ENCODE measurements at regions not wholly inside any gene's neighbourhood (a gene's known extent, or its start where the extent isn't known, plus 50 kb on each side); places are given as distances from the start of the nearest gene placed in this dataset.

GRCh38 chr13:106291006-106291405, 244.5 kb downstream of the EFNB2 start:
- Histone ChIP-seq H3K9me3 (ENCODE audit: control insufficient read depth, insufficient read depth, low read length) (no peaks in the 10 kb centered on the region), H3K4me1 (ENCODE audit: insufficient read depth, low read length) (0 out of 2 replicates have a peak, but pooled peaks cover 6% of the 10 kb centered on the region), H3K36me3 (ENCODE audit: insufficient read depth, low read length) (no peaks in the 10 kb centered on the region), H3K9ac (ENCODE audit: low read depth, low read length) (no peak overlapping the region)

GRCh38 chr13:106287351-106287750, 248.1 kb downstream of the EFNB2 start:
- no peak overlapping the region for H3K9ac ChIP-seq (ENCODE audit: low read depth, low read length)
- H3K4me1 ChIP-seq (ENCODE audit: insufficient read depth, low read length): 0 out of 2 replicates have a peak, but pooled peaks cover 6% of the 10 kb centered on the region
- H3K9me3 ChIP-seq (ENCODE audit: control insufficient read depth, insufficient read depth, low read length): no peaks in the 10 kb centered on the region
- H3K36me3 ChIP-seq (ENCODE audit: insufficient read depth, low read length): no peaks in the 10 kb centered on the region

- H3K9ac ChIP-seq (ENCODE audit: low read depth, low read length): no peak overlapping the region
- no peaks in the 10 kb centered on the region for H3K9me3 ChIP-seq (ENCODE audit: control insufficient read depth, insufficient read depth, low read length)
- no peaks in the 10 kb centered on the region for H3K36me3 ChIP-seq (ENCODE audit: insufficient read depth, low read length)
- 0 out of 2 replicates have a peak, but pooled peaks cover 6% of the 10 kb centered on the region for H3K4me1 ChIP-seq (ENCODE audit: insufficient read depth, low read length)
Observed at GRCh38 chr13:106286811-106287210, 248.7 kb downstream of the EFNB2 start.

GRCh38 chr13:106284358-106284757, 251.1 kb downstream of the EFNB2 start:
- H3K9ac ChIP-seq (ENCODE audit: low read depth, low read length): no peak overlapping the region
- H3K4me1 ChIP-seq (ENCODE audit: insufficient read depth, low read length): 0 out of 2 replicates have a peak, but pooled peaks cover 6% of the 10 kb centered on the region
- no peaks in the 10 kb centered on the region for H3K9me3 ChIP-seq (ENCODE audit: control insufficient read depth, insufficient read depth, low read length)
- H3K36me3 ChIP-seq (ENCODE audit: insufficient read depth, low read length): no peaks in the 10 kb centered on the region

- Histone ChIP-seq H3K9me3 (ENCODE audit: control insufficient read depth, insufficient read depth, low read length) (no peaks in the 10 kb centered on the region), H3K4me1 (ENCODE audit: insufficient read depth, low read length) (0 out of 2 replicates have a peak, but pooled peaks cover 2% of the 10 kb centered on the region)
Observed at GRCh38 chr13:106281426-106281825, 254.0 kb downstream of the EFNB2 start.

GRCh38 chr13:106277484-106278154, 257.8 kb downstream of the EFNB2 start:
- no peaks in the 10 kb centered on the region for H3K36me3 ChIP-seq (ENCODE audit: insufficient read depth, low read length)
- no peaks in the 10 kb centered on the region for H3K4me1 ChIP-seq (ENCODE audit: insufficient read depth, low read length)
- no peak overlapping the region for H3K9ac ChIP-seq (ENCODE audit: low read depth, low read length)
- no peaks in the 10 kb centered on the region for H3K9me3 ChIP-seq (ENCODE audit: control insufficient read depth, insufficient read depth, low read length)

More at GRCh38 chr13:106281426-106281825, 254.0 kb downstream of the EFNB2 start:
- Histone ChIP-seq H3K9ac (ENCODE audit: low read depth, low read length) (no peak overlapping the region), H3K36me3 (ENCODE audit: insufficient read depth, low read length) (no peaks in the 10 kb centered on the region)

GRCh38 chr13:106276876-106277275, 258.6 kb downstream of the EFNB2 start:
- Histone ChIP-seq H3K4me1 (ENCODE audit: insufficient read depth, low read length) (no peaks in the 10 kb centered on the region), H3K9ac (ENCODE audit: low read depth, low read length) (no peak overlapping the region), H3K36me3 (ENCODE audit: insufficient read depth, low read length) (no peaks in the 10 kb centered on the region), H3K9me3 (ENCODE audit: control insufficient read depth, insufficient read depth, low read length) (no peaks in the 10 kb centered on the region)

- no peak overlapping the region for H3K9ac ChIP-seq (ENCODE audit: low read depth, low read length)
- H3K9me3 ChIP-seq (ENCODE audit: control insufficient read depth, insufficient read depth, low read length): no peaks in the 10 kb centered on the region
- H3K36me3 ChIP-seq (ENCODE audit: insufficient read depth, low read length): no peaks in the 10 kb centered on the region
Observed at GRCh38 chr13:106275446-106276032, 259.9 kb downstream of the EFNB2 start.

GRCh38 chr13:106274551-106275203, 260.8 kb downstream of the EFNB2 start:
- Histone ChIP-seq H3K36me3 (ENCODE audit: insufficient read depth, low read length) (no peaks in the 10 kb centered on the region), H3K9me3 (ENCODE audit: control insufficient read depth, insufficient read depth, low read length) (no peaks in the 10 kb centered on the region), H3K9ac (ENCODE audit: low read depth, low read length) (no peak overlapping the region), H3K4me1 (ENCODE audit: insufficient read depth, low read length) (no peaks in the 10 kb centered on the region)

More at GRCh38 chr13:106275446-106276032, 259.9 kb downstream of the EFNB2 start:
- no peaks in the 10 kb centered on the region for H3K4me1 ChIP-seq (ENCODE audit: insufficient read depth, low read length)

GRCh38 chr13:106263801-106264200, 271.7 kb downstream of the EFNB2 start:
- no peaks in the 10 kb centered on the region for H3K4me1 ChIP-seq (ENCODE audit: insufficient read depth, low read length)
- H3K9me3 ChIP-seq (ENCODE audit: control insufficient read depth, insufficient read depth, low read length): no peaks in the 10 kb centered on the region; the same call in 1 of the 2 replicates
- no peak overlapping the region for H3K9ac ChIP-seq (ENCODE audit: low read depth, low read length)
- no peaks in the 10 kb centered on the region for H3K36me3 ChIP-seq (ENCODE audit: insufficient read depth, low read length)

GRCh38 chr13:106262886-106263285, 272.6 kb downstream of the EFNB2 start:
- H3K4me1 ChIP-seq (ENCODE audit: insufficient read depth, low read length): no peaks in the 10 kb centered on the region
- no peaks in the 10 kb centered on the region; the same call in 1 of the 2 replicates for H3K9me3 ChIP-seq (ENCODE audit: control insufficient read depth, insufficient read depth, low read length)
- no peak overlapping the region for H3K9ac ChIP-seq (ENCODE audit: low read depth, low read length)
- no peaks in the 10 kb centered on the region for H3K36me3 ChIP-seq (ENCODE audit: insufficient read depth, low read length)

- Histone ChIP-seq H3K9ac (ENCODE audit: low read depth, low read length) (no peak overlapping the region), H3K9me3 (ENCODE audit: control insufficient read depth, insufficient read depth, low read length) (no peaks in the 10 kb centered on the region; the same call in 1 of the 2 replicates), H3K4me1 (ENCODE audit: insufficient read depth, low read length) (no peaks in the 10 kb centered on the region), H3K36me3 (ENCODE audit: insufficient read depth, low read length) (no peaks in the 10 kb centered on the region)
Observed at GRCh38 chr13:106261450-106261849, 274.0 kb downstream of the EFNB2 start.

GRCh38 chr13:106260352-106260751, 275.1 kb downstream of the EFNB2 start:
- H3K4me1 ChIP-seq (ENCODE audit: insufficient read depth, low read length): no peaks in the 10 kb centered on the region
- no peak overlapping the region for H3K9ac ChIP-seq (ENCODE audit: low read depth, low read length)
- H3K9me3 ChIP-seq (ENCODE audit: control insufficient read depth, insufficient read depth, low read length): no peaks in the 10 kb centered on the region; the same call in 1 of the 2 replicates
- H3K36me3 ChIP-seq (ENCODE audit: insufficient read depth, low read length): no peaks in the 10 kb centered on the region

- H3K9me3 ChIP-seq (ENCODE audit: control insufficient read depth, insufficient read depth, low read length): no peaks in the 10 kb centered on the region; the same call in 1 of the 2 replicates
- no peaks in the 10 kb centered on the region for H3K36me3 ChIP-seq (ENCODE audit: insufficient read depth, low read length)
- H3K9ac ChIP-seq (ENCODE audit: low read depth, low read length): no peak overlapping the region
- H3K4me1 ChIP-seq (ENCODE audit: insufficient read depth, low read length): no peaks in the 10 kb centered on the region
Observed at GRCh38 chr13:106259928-106260327, 275.5 kb downstream of the EFNB2 start.
